KMS-11 (cell line): ENCODE measurements at regions not wholly inside any gene's neighbourhood (a gene's known extent, or its start where the extent isn't known, plus 50 kb on each side); places are given as distances from the start of the nearest gene placed in this dataset.

Experiments
- H2AFZ ChIP-seq: fragments of 200-600 bp; sonication (generic); 2 replicates; pipeline ENCODE4 v1.6.1; 2016; ENCODE audit warnings: antibody characterized with exemption, mixed run types, low read depth
- H3K27ac ChIP-seq: fragments of 200-600 bp; sonication (generic); 2 replicates; pipeline ENCODE4 v1.6.1; 2016; ENCODE audit warnings: mild to moderate bottlenecking, mixed run types
- H3K27me3 ChIP-seq: fragments of 200-600 bp; sonication (generic); 2 replicates; pipeline ENCODE4 v1.6.1; 2017; ENCODE audit warnings: mild to moderate bottlenecking, low read depth, mixed run types, moderate library complexity; ENCODE audit not compliant: insufficient read depth
- H3K36me3 ChIP-seq: fragments of 200-600 bp; sonication (generic); 2 replicates; pipeline ENCODE4 v1.6.1; 2017; ENCODE audit warnings: mild to moderate bottlenecking, mixed run types; ENCODE audit not compliant: insufficient read depth
- H3K4me1 ChIP-seq: fragments of 200-600 bp; sonication (generic); 2 replicates; pipeline ENCODE4 v1.6.1; 2016; ENCODE audit warnings: mild to moderate bottlenecking, low read depth, mixed run types; ENCODE audit not compliant: poor library complexity, severe bottlenecking
- H3K4me2 ChIP-seq: fragments of 200-600 bp; sonication (generic); 2 replicates; pipeline ENCODE4 v1.7.0; 2016; ENCODE audit warnings: mild to moderate bottlenecking, mixed run types
- H3K4me3 ChIP-seq: fragments of 200-600 bp; sonication (generic); IDR thresholded peaks from 2 replicates; pipeline ENCODE4 v1.6.1; 2017; ENCODE audit warnings: low read depth, low read length, mixed read lengths; ENCODE audit not compliant: insufficient read depth
- H3K79me2 ChIP-seq: fragments of 200-600 bp; sonication (generic); 2 replicates; pipeline ENCODE4 v1.6.1; 2016; ENCODE audit warnings: low read depth, mixed run types; ENCODE audit not compliant: insufficient read depth
- H3K9ac ChIP-seq: fragments of 200-600 bp; sonication (generic); 2 replicates; pipeline ENCODE4 v1.6.1; 2016; ENCODE audit warnings: mild to moderate bottlenecking, mixed run types
- H4K20me1 ChIP-seq: fragments of 200-600 bp; sonication (generic); 2 replicates; pipeline ENCODE4 v1.6.1; 2016; ENCODE audit warnings: mild to moderate bottlenecking, mixed run types; ENCODE audit not compliant: insufficient read depth
- CTCF ChIP-seq: fragments of 200-600 bp; sonication (generic); conservative IDR thresholded peaks from 2 replicates; pipeline ENCODE4 v1.6.1; 2017; ENCODE audit warnings: low read depth, mild to moderate bottlenecking, antibody characterized with exemption, low read length, moderate library complexity, mixed read lengths

GRCh38 chr5:175282611-175283225, 161.3 kb downstream of the DRD1 start:
- Histone ChIP-seq H3K36me3 (no peaks in the 10 kb centered on the region), H3K9ac (no peak overlapping the region), H3K4me2 (no peak overlapping the region), H3K79me2 (no peaks in the 10 kb centered on the region), H3K4me1 (no peaks in the 10 kb centered on the region), H3K4me3 (no peak overlapping the region), H3K27ac (no peak overlapping the region), H2AFZ (no peak overlapping the region), H4K20me1 (no peaks in the 10 kb centered on the region), H3K27me3 (no peaks in the 10 kb centered on the region)
- no peak for TF ChIP-seq CTCF

- Histone ChIP-seq H3K4me1 (no peaks in the 10 kb centered on the region), H4K20me1 (no peaks in the 10 kb centered on the region), H3K9ac (no peak overlapping the region), H3K36me3 (no peaks in the 10 kb centered on the region), H3K79me2 (no peaks in the 10 kb centered on the region), H3K4me3 (no peak overlapping the region), H2AFZ (no peak overlapping the region), H3K4me2 (no peak overlapping the region), H3K27me3 (no peaks in the 10 kb centered on the region), H3K27ac (no peak overlapping the region)
- no peak for TF ChIP-seq CTCF
These were observed 162.3 kb downstream of the DRD1 start for GRCh38 chr5:175281714-175282113.

DNA sequence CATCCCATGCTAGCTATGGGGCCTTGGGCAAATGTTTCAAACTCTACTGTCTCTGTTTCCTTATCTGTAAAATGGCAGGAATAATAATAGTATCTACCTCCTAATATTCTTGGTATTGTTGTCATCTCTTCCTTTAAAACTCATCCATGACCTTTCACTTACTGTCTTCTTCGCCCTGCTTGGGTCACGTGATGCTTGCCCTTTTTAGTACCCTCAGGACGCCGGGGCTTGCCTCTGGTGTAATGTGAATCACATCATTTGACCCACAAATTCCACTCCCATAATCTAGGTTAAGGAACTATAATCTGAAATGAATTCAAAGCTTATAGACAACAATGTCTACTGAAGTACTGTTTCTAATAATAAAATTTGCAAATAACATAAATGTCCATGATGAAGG, 162.7 kb downstream of the DRD1 start:
- no peaks in the 10 kb centered on the region for H3K36me3 ChIP-seq
- no peak for TF ChIP-seq CTCF
- H2AFZ ChIP-seq, result no peak overlapping the region
- H3K27me3 ChIP-seq, result no peaks in the 10 kb centered on the region
- no peak overlapping the region for H3K27ac ChIP-seq
- no peaks in the 10 kb centered on the region for H3K79me2 ChIP-seq
- no peak overlapping the region for H3K4me2 ChIP-seq
- H4K20me1 ChIP-seq, result no peaks in the 10 kb centered on the region
- no peak overlapping the region for H3K4me3 ChIP-seq
- no peak overlapping the region for H3K9ac ChIP-seq
- no peaks in the 10 kb centered on the region for H3K4me1 ChIP-seq

GRCh38 chr5:175279506-175279905, 164.5 kb downstream of the DRD1 start:
- H3K9ac ChIP-seq, result no peak overlapping the region
- no peaks in the 10 kb centered on the region for H3K79me2 ChIP-seq
- no peak overlapping the region for H3K4me2 ChIP-seq
- no peak overlapping the region for H3K4me3 ChIP-seq
- no peaks in the 10 kb centered on the region for H3K36me3 ChIP-seq
- H3K4me1 ChIP-seq, result no peaks in the 10 kb centered on the region
- TF ChIP-seq CTCF, result no peak
- H2AFZ ChIP-seq, result no peak overlapping the region
- no peaks in the 10 kb centered on the region for H3K27me3 ChIP-seq
- no peak overlapping the region for H3K27ac ChIP-seq
- no peaks in the 10 kb centered on the region for H4K20me1 ChIP-seq
